ENCODE measurements at regions not wholly inside any gene's neighbourhood (a gene's known extent, or its start where the extent isn't known, plus 50 kb on each side); places are given as distances from the start of the nearest gene placed in this dataset.

DNA sequence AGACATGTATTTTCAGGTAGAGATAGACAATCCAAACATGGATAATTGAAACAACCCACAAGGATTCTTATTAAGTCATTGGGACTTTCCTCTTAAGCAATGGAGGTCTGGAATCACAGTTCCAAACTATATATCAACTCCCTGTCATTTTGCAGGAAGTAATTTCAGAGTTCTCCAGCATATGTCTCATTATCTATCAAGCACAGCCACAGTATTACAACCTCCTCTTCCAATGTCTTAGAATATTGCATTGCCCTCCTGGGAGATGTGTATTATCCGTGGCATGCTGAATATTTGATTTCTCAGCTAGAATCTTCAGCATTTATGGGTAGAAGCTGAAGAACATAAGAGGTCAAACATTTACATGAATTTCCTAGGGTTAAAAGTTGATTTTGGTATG, 1255.8 kb downstream of the SORCS1 start:
- dilution Hi-C loops (cut with HindIII; ENCODE audit: low sequenced_read_pairs, unreplicated experiment) (no loop called here), in situ Hi-C loops (cut with MboI; ENCODE audit: low sequenced_read_pairs) (no loop called here), intact Hi-C loops (cut with micrococcal nuclease) (no loop called here)
- H4K8ac ChIP-seq (ENCODE audit: low read depth in 2 of 2, low read length in 2 of 2) = no peak overlapping the region
- H2AK5ac ChIP-seq (ENCODE audit: low read depth, low read length) = no peak overlapping the region
- TF ChIP-seq NFE2L2 (IDR thresholded peaks at IDR 0.05; ENCODE audit: low read depth, low read length) (no peak), FOS (IDR thresholded peaks at IDR 0.05; ENCODE audit: low read depth, low read length) (no peak), CTCF (conservative IDR thresholded peaks at IDR 0.05; ENCODE audit: low read depth, low read length) (no peak), SMC3 (IDR thresholded peaks at IDR 0.05; ENCODE audit: low read depth, low read length) (no peak), CHD1 (IDR thresholded peaks at IDR 0.05; ENCODE audit: low read depth, low read length) (no peak), MAFK (IDR thresholded peaks at IDR 0.05; ENCODE audit: low read depth, low read length) (no peak), CEBPB (IDR thresholded peaks at IDR 0.05; ENCODE audit: low read depth, low read length) (no peak)
- WGBS, 2 experiments (ENCODE audit: extremely low coverage in 2 of 2, insufficient read length in 1 of 2) = no CpG with 5 or more reads among the region's 1 CpG
- H2AK9ac ChIP-seq (replicated peaks; ENCODE audit: low read depth, low read length, poor library complexity) = no peak overlapping the region
- H3K4me2 ChIP-seq (ENCODE audit: low read depth, low read length) = no peak overlapping the region
- H3K9me1 ChIP-seq (ENCODE audit: insufficient read depth, low read length) = no peaks in the 10 kb centered on the region
- H3K27ac ChIP-seq (ENCODE audit: insufficient read depth, low read length) = no peak overlapping the region
- no peak overlapping the region for H3K9ac ChIP-seq (ENCODE audit: low read depth, low read length)
- no peaks in the 10 kb centered on the region for H3K4me1 ChIP-seq (ENCODE audit: control insufficient read depth, insufficient read depth, low read length)
- H3K18ac ChIP-seq (ENCODE audit: low read depth, low read length) = no peak overlapping the region
- no peak overlapping the region for H3K4me3 ChIP-seq (ENCODE audit: insufficient read depth, low read depth, low read length)
- no peak overlapping the region for H2AFZ ChIP-seq (replicated peaks; ENCODE audit: low read length, poor library complexity)
- H2BK120ac ChIP-seq (ENCODE audit: low read depth, low read length) = no peak overlapping the region
- H2BK15ac ChIP-seq (ENCODE audit: low read depth, low read length) = no peak overlapping the region
- no peak overlapping the region for H4K5ac ChIP-seq (ENCODE audit: low read depth, low read length)
- H4K20me1 ChIP-seq (ENCODE audit: insufficient read depth, low read length) = no peaks in the 10 kb centered on the region
- DNase-seq = no peak
- no peak overlapping the region for H3K4ac ChIP-seq (ENCODE audit: low read depth, low read length)
- no peak for ATAC-seq (ENCODE audit: low read depth)
- no peak overlapping the region for H2BK20ac ChIP-seq (ENCODE audit: low read depth, low read length)
- POLR2A ChIA-PET (ENCODE audit: unreplicated experiment) = no interaction called here
- no peaks in the 10 kb centered on the region for H3K27me3 ChIP-seq (ENCODE audit: control insufficient read depth, insufficient read depth, low read length)
- H3K56ac ChIP-seq (ENCODE audit: extremely low read depth, insufficient read depth, low read length) = no peak overlapping the region
- no peaks in the 10 kb centered on the region for H3K79me1 ChIP-seq (ENCODE audit: low read depth in 1 of 2, low read length in 2 of 2)
- no peaks in the 10 kb centered on the region for H3K9me3 ChIP-seq (ENCODE audit: control insufficient read depth, insufficient read depth, low read length)
- H2BK5ac ChIP-seq (ENCODE audit: low read depth, low read length, poor library complexity, severe bottlenecking) = no peak overlapping the region
- BruUV-seq (replicated peaks) = no TSS peak
- CTCF ChIA-PET = no interaction called here
- no peaks in the 10 kb centered on the region for H3K36me3 ChIP-seq (ENCODE audit: control insufficient read depth, insufficient read depth, low read length)
- H3K23ac ChIP-seq (ENCODE audit: low read depth, low read length) = no peak overlapping the region
- H3K14ac ChIP-seq (replicated peaks; ENCODE audit: low read depth, low read length) = no peak overlapping the region
- H4K91ac ChIP-seq (ENCODE audit: insufficient read depth, low read depth, low read length) = no peak overlapping the region
